Osteocyte (in vitro differentiated cells): ENCODE measurements at regions not wholly inside any gene's neighbourhood (a gene's known extent, or its start where the extent isn't known, plus 50 kb on each side); places are given as distances from the start of the nearest gene placed in this dataset.

Experiments
- DNase-seq: peaks from one replicate; pipeline ENCODE4 v3.0.0; 2021; ENCODE audit warnings: mixed read lengths; ENCODE audit not compliant: unreplicated experiment; ENCODE audit errors: extremely low spot score
- H3K27ac Mint-ChIP-seq: one replicate; pipeline ENCODE4 v1.8.0; 2021; ENCODE audit warnings: mild to moderate bottlenecking, mixed read lengths; ENCODE audit not compliant: unreplicated experiment
- H3K27me3 Mint-ChIP-seq: one replicate; pipeline ENCODE4 v1.8.0; 2021; ENCODE audit warnings: mixed read lengths; ENCODE audit not compliant: unreplicated experiment
- H3K36me3 Mint-ChIP-seq: one replicate; pipeline ENCODE4 v1.8.0; 2021; ENCODE audit warnings: mixed read lengths; ENCODE audit not compliant: unreplicated experiment
- H3K4me1 Mint-ChIP-seq: one replicate; pipeline ENCODE4 v1.8.0; 2021; ENCODE audit warnings: mixed read lengths; ENCODE audit not compliant: unreplicated experiment
- H3K4me3 Mint-ChIP-seq: one replicate; pipeline ENCODE4 v1.8.0; 2021; ENCODE audit warnings: mild to moderate bottlenecking, moderate library complexity, mixed read lengths; ENCODE audit not compliant: unreplicated experiment
- H3K9me3 Mint-ChIP-seq: one replicate; pipeline ENCODE4 v1.8.0; 2021; ENCODE audit warnings: mixed read lengths; ENCODE audit not compliant: unreplicated experiment
- CTCF ChIP-seq: fragments of 200-600 bp; sonication (generic); IDR thresholded peaks from 2 replicates; pipeline ENCODE4 v1.5.0; 2021; ENCODE audit warnings: antibody characterized with exemption, mild to moderate bottlenecking, moderate library complexity

GRCh38 chr13:54975676-54976075, 1947.1 kb downstream of the OLFM4 start:
- no peaks in the 10 kb centered on the region for H3K4me1 Mint-ChIP-seq

GRCh38 chr13:54980651-54981050, 1952.0 kb downstream of the OLFM4 start:
- H3K27me3 Mint-ChIP-seq, result no peaks in the 10 kb centered on the region
- peaks cover 6% of the 10 kb centered on the region for H3K9me3 Mint-ChIP-seq
- no peaks in the 10 kb centered on the region for H3K4me1 Mint-ChIP-seq
- H3K4me3 Mint-ChIP-seq, result no peak overlapping the region
- no peaks in the 10 kb centered on the region for H3K36me3 Mint-ChIP-seq
- no peak for DNase-seq
- no peak for TF ChIP-seq CTCF
- no peak overlapping the region for H3K27ac Mint-ChIP-seq

More at GRCh38 chr13:54975676-54976075, 1947.1 kb downstream of the OLFM4 start:
- no peak for TF ChIP-seq CTCF
- no peak for DNase-seq
- H3K36me3 Mint-ChIP-seq, result no peaks in the 10 kb centered on the region
- H3K27me3 Mint-ChIP-seq, result no peaks in the 10 kb centered on the region
- H3K4me3 Mint-ChIP-seq, result no peak overlapping the region
- no peak overlapping the region for H3K27ac Mint-ChIP-seq
- peaks cover 6% of the 10 kb centered on the region for H3K9me3 Mint-ChIP-seq

GRCh38 chr13:54989418-54989817, 1960.8 kb downstream of the OLFM4 start:
- no peaks in the 10 kb centered on the region for H3K4me1 Mint-ChIP-seq
- H3K36me3 Mint-ChIP-seq, result no peaks in the 10 kb centered on the region
- no peak overlapping the region for H3K4me3 Mint-ChIP-seq
- no peaks in the 10 kb centered on the region for H3K27me3 Mint-ChIP-seq
- peaks cover 14% of the 10 kb centered on the region for H3K9me3 Mint-ChIP-seq
- no peak for TF ChIP-seq CTCF
- no peak for DNase-seq
- H3K27ac Mint-ChIP-seq, result no peak overlapping the region

- Mint-ChIP-seq H3K27ac (no peak overlapping the region), H3K27me3 (no peaks in the 10 kb centered on the region), H3K4me3 (no peak overlapping the region), H3K36me3 (no peaks in the 10 kb centered on the region), H3K9me3 (peaks cover 22% of the 10 kb centered on the region), H3K4me1 (no peaks in the 10 kb centered on the region)
- no peak for DNase-seq
- TF ChIP-seq CTCF, result no peak
These were observed 1970.8 kb downstream of the OLFM4 start for GRCh38 chr13:54999399-54999907.

- Mint-ChIP-seq H3K9me3 (peaks cover 22% of the 10 kb centered on the region), H3K27ac (no peak overlapping the region), H3K36me3 (no peaks in the 10 kb centered on the region), H3K4me3 (no peak overlapping the region), H3K4me1 (no peaks in the 10 kb centered on the region), H3K27me3 (no peaks in the 10 kb centered on the region)
- no peak for TF ChIP-seq CTCF
- DNase-seq, result no peak
These were observed 1971.4 kb downstream of the OLFM4 start for GRCh38 chr13:55000043-55000442.
